OCI-LY1 (cell line): ENCODE measurements at regions not wholly inside any gene's neighbourhood (a gene's known extent, or its start where the extent isn't known, plus 50 kb on each side); places are given as distances from the start of the nearest gene placed in this dataset.

Experiments
- H2AFZ ChIP-seq: fragments of 200-600 bp; sonication (generic), shearing (Covaris generic); 2 replicates; pipeline ENCODE4 v1.6.0; 2014; ENCODE audit warnings: antibody characterized with exemption, mild to moderate bottlenecking, low read length
- H3F3A ChIP-seq: fragments of 200-600 bp; sonication (generic), shearing (Covaris generic); 2 replicates; pipeline ENCODE4 v1.6.0; 2014; ENCODE audit warnings: mild to moderate bottlenecking, antibody characterized with exemption, low read length, moderate library complexity; ENCODE audit not compliant: insufficient read depth
- H3K27ac ChIP-seq: fragments of 200-600 bp; sonication (generic); 2 replicates; pipeline ENCODE4 v1.5.1; 2014; ENCODE audit warnings: low read length, mixed run types, mild to moderate bottlenecking, low read depth; ENCODE audit not compliant: poor library complexity, severe bottlenecking
- H3K27me3 ChIP-seq: fragments of 200-600 bp; sonication (generic); 2 replicates; pipeline ENCODE4 v1.6.0; 2014; ENCODE audit warnings: antibody characterized with exemption, mild to moderate bottlenecking, low read length, moderate library complexity; ENCODE audit not compliant: insufficient read depth
- H3K36me3 ChIP-seq: fragments of 200-600 bp; sonication (generic); 2 replicates; pipeline ENCODE4 v1.6.1; 2014; ENCODE audit warnings: mild to moderate bottlenecking, antibody characterized with exemption, low read length, moderate library complexity, mixed read lengths; ENCODE audit not compliant: insufficient read depth
- H3K4me1 ChIP-seq: fragments of 200-600 bp; sonication (generic); 2 replicates; pipeline ENCODE4 v1.5.1; 2014; ENCODE audit warnings: mild to moderate bottlenecking, low read length, moderate library complexity; ENCODE audit not compliant: insufficient read depth, severe bottlenecking
- H3K4me2 ChIP-seq: fragments of 200-600 bp; sonication (generic), shearing (Covaris generic); 2 replicates; pipeline ENCODE4 v1.6.1; 2014; ENCODE audit warnings: low read length
- H3K4me3 ChIP-seq: fragments of 200-600 bp; sonication (generic); 2 replicates; pipeline ENCODE4 v1.5.1; 2014; ENCODE audit warnings: low read length, low read depth, mild to moderate bottlenecking, mixed read lengths; ENCODE audit not compliant: poor library complexity, severe bottlenecking
- H3K79me2 ChIP-seq: fragments of 200-600 bp; shearing (Covaris generic); 2 replicates; pipeline ENCODE4 v1.6.1; 2016; ENCODE audit warnings: mixed run types, low read length, mixed read lengths; ENCODE audit not compliant: insufficient read depth
- H3K9ac ChIP-seq: fragments of 200-600 bp; sonication (generic), shearing (Covaris generic); 2 replicates; pipeline ENCODE4 v1.6.1; 2014; ENCODE audit warnings: mild to moderate bottlenecking, low read length, mixed read lengths
- H3K9me2 ChIP-seq: fragments of 200-600 bp; sonication (generic), shearing (Covaris generic); 2 replicates; pipeline ENCODE4 v1.6.1; 2014; ENCODE audit warnings: low read depth, mild to moderate bottlenecking, low read length, mixed read lengths
- H3K9me3 ChIP-seq: fragments of 200-600 bp; shearing (Covaris generic); 2 replicates; pipeline ENCODE4 v1.6.1; 2014; ENCODE audit warnings: low read length, mixed read lengths
- H4K20me1 ChIP-seq: fragments of 200-600 bp; sonication (generic), shearing (Covaris generic); 2 replicates; pipeline ENCODE4 v1.6.0; 2016; ENCODE audit warnings: mild to moderate bottlenecking, low read length; ENCODE audit not compliant: insufficient read depth
- CTCF ChIP-seq: fragments of 200-600 bp; sonication (generic), shearing (Covaris generic); IDR thresholded peaks from 2 replicates; pipeline ENCODE4 v1.5.1; 2017; ENCODE audit warnings: mild to moderate bottlenecking, antibody characterized with exemption, low read length, moderate library complexity, mixed read lengths
- EZH2 ChIP-seq: fragments of 200-600 bp; sonication (generic), shearing (Covaris generic); IDR thresholded peaks from 2 replicates; pipeline ENCODE4 v1.8.0; 2017; ENCODE audit warnings: borderline replicate concordance, mixed run types, mild to moderate bottlenecking, antibody characterized with exemption, low read length, moderate library complexity, mixed read lengths

- Histone ChIP-seq H4K20me1 (no peaks in the 10 kb centered on the region), H3K9ac (no peak overlapping the region), H3K4me1 (no peaks in the 10 kb centered on the region), H2AFZ (no peak overlapping the region), H3K9me3 (no peaks in the 10 kb centered on the region), H3F3A (no peaks in the 10 kb centered on the region), H3K79me2 (no peaks in the 10 kb centered on the region), H3K9me2 (no peaks in the 10 kb centered on the region), H3K4me3 (no peak overlapping the region), H3K4me2 (no peak overlapping the region), H3K27me3 (no peaks in the 10 kb centered on the region), H3K27ac (no peak overlapping the region), H3K36me3 (no peaks in the 10 kb centered on the region)
- TF ChIP-seq EZH2 (no peak), CTCF (no peak)
Observed at GRCh38 chrX:102043380-102043779, 82.1 kb upstream of the TCEAL2 start.

- H3K9me2 ChIP-seq, result no peaks in the 10 kb centered on the region
Observed at GRCh38 chrX:102042372-102043325, 82.8 kb upstream of the TCEAL2 start.

GRCh38 chrX:102029026-102029425, 96.5 kb upstream of the TCEAL2 start:
- Histone ChIP-seq H3K4me1 (no peaks in the 10 kb centered on the region), H3K36me3 (no peaks in the 10 kb centered on the region), H3K9me3 (no peaks in the 10 kb centered on the region), H3K27ac (no peak overlapping the region), H4K20me1 (no peaks in the 10 kb centered on the region), H3F3A (no peaks in the 10 kb centered on the region), H3K79me2 (no peaks in the 10 kb centered on the region), H3K4me3 (no peak overlapping the region), H3K27me3 (no peaks in the 10 kb centered on the region), H3K9me2 (no peaks in the 10 kb centered on the region), H3K4me2 (no peak overlapping the region), H3K9ac (no peak overlapping the region), H2AFZ (no peak overlapping the region)
- TF ChIP-seq CTCF (no peak), EZH2 (no peak)

More at GRCh38 chrX:102042372-102043325, 82.8 kb upstream of the TCEAL2 start:
- Histone ChIP-seq H3K9ac (no peak overlapping the region), H2AFZ (no peak overlapping the region), H3K27me3 (no peaks in the 10 kb centered on the region), H3F3A (no peaks in the 10 kb centered on the region), H4K20me1 (no peaks in the 10 kb centered on the region), H3K36me3 (no peaks in the 10 kb centered on the region), H3K27ac (no peak overlapping the region), H3K4me2 (no peak overlapping the region), H3K4me1 (no peaks in the 10 kb centered on the region), H3K79me2 (no peaks in the 10 kb centered on the region), H3K9me3 (no peaks in the 10 kb centered on the region), H3K4me3 (no peak overlapping the region)
- no peak for TF ChIP-seq EZH2
- TF ChIP-seq CTCF, result no peak
